GM18873 (cell line): ENCODE measurements at regions not wholly inside any gene's neighbourhood (a gene's known extent, or its start where the extent isn't known, plus 50 kb on each side); places are given as distances from the start of the nearest gene placed in this dataset.
"Not testable (repeated sequence)": the region's sequence is repeated elsewhere in the genome, so short reads cannot be mapped to it uniquely, and the experiment has no call there.

ENCODE experiments used
- ATAC-seq: cut with Tn5 transposase; IDR thresholded peaks from one replicate; pipeline ENCODE4 v1.9.1; 2021; ENCODE audit warnings: mild to moderate bottlenecking, moderate library complexity, moderate number of reproducible peaks; ENCODE audit not compliant: unreplicated experiment, low FRiP score

GRCh38 chr14:86110871-86111270 is 580.9 kb downstream of the FLRT2 start:
- ATAC-seq, result not testable (repeated sequence)

- ATAC-seq, result no peak
Measured at GRCh38 chr14:86104691-86105265, 574.8 kb downstream of the FLRT2 start.

- ATAC-seq, result no peak
Measured at GRCh38 chr14:86094512-86094911, 564.6 kb downstream of the FLRT2 start.

GRCh38 chr14:86091811-86092210 is 561.9 kb downstream of the FLRT2 start:
- no peak for ATAC-seq

DNA sequence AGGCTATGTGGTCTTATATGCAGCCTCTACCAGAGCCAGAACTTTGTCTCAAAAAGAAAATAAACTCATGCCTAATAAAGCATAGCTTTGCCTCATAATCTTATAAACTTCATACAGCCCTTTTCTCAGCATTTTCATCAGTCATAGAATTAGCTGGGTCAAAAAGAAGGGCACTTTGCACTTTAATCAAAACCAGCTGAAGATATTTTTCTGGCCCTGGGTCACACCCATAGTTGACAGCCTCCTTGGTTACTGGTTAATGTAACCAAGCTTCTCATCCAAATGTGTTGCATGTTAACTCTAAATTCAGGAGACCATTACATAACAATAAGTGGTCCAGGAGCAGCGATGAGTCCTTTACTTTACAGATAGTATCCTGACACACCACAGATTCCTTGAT is 558.2 kb downstream of the FLRT2 start:
- ATAC-seq, result no peak

- no peak for ATAC-seq
Measured at GRCh38 chr14:86087377-86087776, 557.4 kb downstream of the FLRT2 start.

GRCh38 chr14:86086962-86087361 is 557.0 kb downstream of the FLRT2 start:
- no peak for ATAC-seq

DNA sequence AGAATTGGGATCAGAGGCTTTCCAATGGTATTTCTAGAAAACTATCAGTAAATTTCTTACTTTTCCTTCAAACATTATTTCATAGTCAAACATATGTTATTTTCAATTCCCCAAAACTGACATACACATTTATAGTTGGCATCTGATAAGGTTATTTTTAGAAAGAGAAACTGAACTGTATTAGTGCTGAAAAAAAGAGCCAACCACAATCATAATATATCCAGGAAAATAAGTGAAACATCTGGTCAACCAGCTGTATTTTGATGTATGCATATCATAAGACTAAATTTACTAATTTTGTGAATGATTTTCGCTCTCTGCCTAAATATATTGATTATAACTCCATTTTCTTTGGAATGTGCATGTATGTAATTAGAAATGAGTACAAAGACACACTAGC is 554.2 kb downstream of the FLRT2 start:
- no peak for ATAC-seq

DNA sequence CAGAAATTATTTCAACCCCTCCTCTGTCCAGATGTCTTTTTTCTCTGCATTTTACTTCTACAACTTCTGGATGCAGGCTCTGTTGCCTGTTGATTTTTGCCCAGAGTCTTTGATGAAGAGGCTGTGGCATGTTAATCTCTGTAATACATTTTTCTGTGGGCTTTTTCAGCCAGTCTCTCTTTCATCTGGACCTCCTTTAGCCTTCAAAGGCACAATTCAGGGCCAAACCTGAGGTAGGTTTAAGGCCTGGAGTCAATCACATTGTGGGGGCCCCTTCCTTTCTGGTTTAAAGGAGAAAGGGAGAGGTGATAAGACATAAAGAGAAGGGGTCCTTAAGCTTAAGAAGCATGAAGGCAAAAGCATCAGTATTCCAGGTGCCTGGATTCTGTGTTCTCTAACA is 553.7 kb downstream of the FLRT2 start:
- no peak for ATAC-seq

DNA sequence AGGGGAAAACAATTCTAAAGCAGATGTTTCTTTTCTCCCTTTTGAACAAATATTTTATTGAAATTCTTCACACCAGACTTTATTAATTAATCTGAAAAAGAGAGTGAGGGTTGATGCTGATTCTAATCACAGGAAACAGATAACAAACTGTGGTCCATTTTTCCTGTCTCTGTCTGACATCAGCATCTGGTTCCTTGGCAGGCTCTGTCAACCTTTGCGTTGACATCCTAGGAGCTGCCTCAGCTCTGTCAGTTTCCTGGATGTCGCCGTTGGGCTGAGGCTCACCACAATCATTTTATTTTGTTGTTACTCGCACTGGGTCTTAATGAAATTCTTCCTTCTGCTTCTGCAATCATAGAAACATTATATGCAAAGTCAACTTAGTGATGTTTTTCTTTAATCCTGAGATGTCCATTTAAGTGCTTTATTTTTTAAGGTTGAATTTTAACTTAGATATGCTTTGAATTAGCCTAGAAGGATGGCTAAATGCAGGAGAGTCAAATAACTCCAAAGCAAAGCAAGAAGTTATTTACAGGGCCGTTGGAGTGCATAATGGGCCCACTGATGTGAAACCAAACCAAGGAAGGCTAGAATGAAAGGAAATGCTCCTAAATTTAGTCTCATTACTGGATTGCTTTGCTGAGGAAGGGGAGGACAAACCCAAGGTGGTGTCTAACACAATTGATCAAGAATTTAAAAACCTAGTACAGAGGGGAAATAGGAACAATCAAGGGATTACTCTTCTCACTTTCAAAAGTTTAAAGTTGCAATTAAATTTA is 542.4 kb downstream of the FLRT2 start:
- ATAC-seq, result no peak

- no peak for ATAC-seq
Measured at GRCh38 chr14:86066651-86067050, 536.7 kb downstream of the FLRT2 start.

DNA sequence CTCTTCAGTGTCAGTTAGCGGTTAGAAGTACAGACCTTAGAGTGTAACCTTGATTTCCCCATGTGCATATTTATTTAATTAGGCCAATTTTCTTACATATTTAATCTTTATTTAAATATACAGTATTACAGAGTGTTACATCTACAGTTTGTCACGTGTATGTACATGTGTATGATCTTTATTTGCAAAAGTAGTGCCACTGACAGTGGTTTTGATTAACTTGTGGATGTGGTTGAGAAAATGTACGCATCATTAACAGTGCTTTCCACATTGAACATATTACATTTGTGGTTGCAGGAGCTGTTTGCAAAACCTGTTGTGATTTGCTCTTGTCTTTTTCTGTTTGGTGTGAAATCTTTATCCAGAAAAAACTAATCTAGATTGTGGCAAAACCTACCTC is 535.5 kb downstream of the FLRT2 start:
- no peak for ATAC-seq

GRCh38 chr14:86064595-86064994 is 534.7 kb downstream of the FLRT2 start:
- ATAC-seq, result not testable (repeated sequence)

DNA sequence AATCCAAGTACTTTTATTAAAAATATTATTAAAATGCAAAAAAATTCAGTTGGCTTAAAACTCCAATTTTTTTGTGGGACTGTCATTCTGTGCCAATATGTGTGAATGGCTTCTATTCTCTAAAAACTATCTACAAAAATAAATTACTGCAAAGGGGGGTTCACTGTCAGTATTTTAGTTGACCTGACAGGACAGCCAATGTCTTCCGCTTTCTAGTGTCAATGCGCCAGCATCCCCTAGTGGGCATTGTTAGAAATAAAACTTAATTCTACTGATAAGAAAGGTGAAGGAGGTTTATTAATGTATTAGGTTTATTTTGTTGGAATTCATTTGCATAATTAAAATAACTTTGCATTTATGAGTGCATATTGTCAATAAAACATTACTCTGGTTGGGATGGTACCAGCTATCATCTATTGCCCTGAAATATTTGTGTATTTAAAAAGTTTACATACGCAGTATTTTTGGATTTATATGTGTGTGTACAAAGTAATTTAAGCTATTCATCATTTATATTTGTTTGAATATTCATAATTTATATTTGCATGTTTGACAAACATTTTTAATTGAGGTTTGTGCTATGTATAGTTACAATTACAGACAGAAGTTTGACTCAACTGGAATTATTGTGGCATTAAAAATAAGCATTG is 527.2 kb downstream of the FLRT2 start:
- ATAC-seq, result no peak

DNA sequence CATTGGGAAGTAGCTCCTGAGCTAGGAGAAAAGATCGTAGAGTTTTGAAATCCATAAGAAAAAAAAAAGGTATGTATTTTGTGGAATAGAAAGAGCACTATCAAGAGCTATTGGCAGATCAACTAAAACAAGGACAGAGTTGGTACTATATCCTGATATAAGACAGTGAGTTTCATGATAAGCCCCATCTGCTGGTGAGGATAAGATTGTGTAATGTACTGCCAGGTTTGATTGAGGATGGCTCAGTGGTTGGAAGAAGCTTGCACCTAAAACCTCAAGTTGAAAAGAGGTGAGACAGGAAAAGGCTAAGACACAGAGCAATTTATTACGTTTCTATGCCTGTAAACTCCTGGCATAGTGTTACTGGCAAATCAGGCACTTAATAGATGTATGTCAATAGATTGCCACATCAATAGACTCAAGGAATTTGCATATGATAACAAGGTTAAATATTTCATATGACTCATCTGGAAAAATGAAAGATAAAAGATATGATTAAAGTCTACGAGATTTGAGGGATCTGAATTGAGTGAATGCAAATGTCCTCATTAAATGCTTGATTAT is 525.6 kb downstream of the FLRT2 start:
- ATAC-seq, result no peak

DNA sequence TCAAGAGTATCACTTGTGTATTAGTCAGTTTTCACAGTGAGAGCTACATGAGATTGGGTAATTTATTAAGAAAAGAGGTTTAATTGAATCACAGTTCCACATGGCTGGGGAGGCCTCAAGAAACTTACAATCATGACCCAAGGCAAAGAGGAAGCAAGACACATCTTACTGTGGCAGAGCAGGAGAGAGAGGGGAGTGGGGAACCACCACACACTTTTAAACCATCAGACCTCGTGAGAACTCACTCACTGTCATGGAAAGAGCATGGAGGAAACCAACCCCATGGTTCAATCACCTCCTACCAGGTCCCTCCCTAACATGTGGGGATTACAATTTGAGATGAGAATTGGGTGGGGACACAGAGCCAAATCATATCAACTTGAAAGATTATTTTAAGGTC is 522.9 kb downstream of the FLRT2 start:
- no peak for ATAC-seq

GRCh38 chr14:86050757-86051156 is 520.8 kb downstream of the FLRT2 start:
- no peak for ATAC-seq

DNA sequence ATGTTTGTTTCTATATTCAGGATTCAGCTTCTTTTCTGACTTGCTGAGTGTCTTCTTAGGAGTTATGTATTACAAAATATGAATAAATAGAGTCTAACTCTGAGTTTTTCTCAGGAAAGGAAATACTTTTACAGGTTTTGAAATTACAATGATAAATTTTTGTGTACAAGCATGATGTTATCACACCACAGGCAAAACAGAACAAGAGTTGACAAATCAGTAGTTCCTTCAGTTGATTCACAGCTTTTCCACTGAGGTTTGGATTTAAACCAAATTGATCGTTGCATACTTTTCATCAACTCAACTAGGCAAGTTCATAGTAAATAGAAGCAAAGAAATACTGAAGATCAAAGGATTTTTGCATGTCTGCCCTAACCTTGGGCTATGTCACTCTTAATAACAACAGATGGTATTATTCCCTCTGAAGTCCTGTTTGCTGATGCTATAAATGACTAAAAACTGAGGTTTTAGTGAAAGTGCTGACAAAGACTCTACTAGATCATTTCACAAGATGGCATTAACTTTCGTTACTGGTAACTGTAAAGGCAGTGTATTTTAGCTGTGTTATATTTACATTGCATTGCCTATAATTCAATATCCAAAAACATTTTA is 520.2 kb downstream of the FLRT2 start:
- ATAC-seq, result no peak

- ATAC-seq, result no peak
Measured at GRCh38 chr14:86039176-86039575, 509.2 kb downstream of the FLRT2 start.

GRCh38 chr14:86038387-86039042 is 508.6 kb downstream of the FLRT2 start:
- no peak for ATAC-seq

DNA sequence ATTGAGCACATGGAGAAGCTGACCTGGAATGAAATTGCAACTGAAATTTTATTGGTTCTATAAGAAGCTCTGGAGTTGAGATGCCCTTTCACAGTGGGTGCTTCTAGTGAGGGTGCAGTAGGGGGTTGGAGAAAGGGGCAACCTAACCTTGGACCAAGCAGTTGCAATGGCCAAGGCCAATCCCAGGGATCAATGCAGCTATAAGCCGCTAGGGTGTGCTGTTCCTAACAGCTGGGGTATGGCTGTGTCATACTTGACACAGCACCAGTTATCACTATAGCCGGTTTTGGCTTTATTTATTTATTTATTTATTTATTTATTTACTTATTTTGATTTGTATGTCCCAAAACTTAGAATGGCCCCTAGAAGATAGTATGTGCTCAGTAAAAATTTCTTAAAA is 505.9 kb downstream of the FLRT2 start:
- ATAC-seq, result no peak
